ENCODE measurements at regions not wholly inside any gene's neighbourhood (a gene's known extent, or its start where the extent isn't known, plus 50 kb on each side); places are given as distances from the start of the nearest gene placed in this dataset.

DNA sequence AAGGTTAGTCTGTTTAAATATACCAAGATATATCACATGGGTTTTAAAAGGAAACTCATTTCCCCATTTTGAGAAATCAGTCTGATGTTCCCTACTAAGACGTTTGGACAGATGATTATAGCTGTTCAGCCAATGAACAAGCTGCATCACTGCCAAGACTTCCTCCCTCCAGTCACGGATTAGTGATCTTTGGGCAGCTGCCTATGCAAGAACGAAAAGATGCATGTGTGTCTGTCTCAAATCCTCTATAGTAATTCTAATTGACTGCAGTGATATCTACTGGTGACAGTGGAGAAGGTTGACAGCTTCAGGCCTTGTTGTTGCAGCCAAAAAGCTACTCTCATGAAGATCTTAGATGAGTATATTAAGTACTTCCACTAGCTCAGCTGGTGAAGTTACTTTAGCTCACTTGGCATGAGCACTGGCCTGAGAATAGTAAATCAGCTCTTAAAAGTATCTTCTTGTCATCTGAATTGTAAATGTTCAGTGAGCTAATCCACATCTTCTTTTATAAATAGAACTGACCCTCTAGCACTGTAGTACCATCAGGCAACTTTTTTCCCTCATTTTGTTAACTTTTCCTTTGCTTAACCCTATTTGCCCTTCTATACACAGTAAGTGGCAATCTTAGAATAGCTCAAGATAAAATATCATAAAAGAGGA, 134.5 kb upstream of the PCDH10 start:
- DNase-seq = peak in 5 of 51 donors; percentile 0 to 26 (median 4)

DNA sequence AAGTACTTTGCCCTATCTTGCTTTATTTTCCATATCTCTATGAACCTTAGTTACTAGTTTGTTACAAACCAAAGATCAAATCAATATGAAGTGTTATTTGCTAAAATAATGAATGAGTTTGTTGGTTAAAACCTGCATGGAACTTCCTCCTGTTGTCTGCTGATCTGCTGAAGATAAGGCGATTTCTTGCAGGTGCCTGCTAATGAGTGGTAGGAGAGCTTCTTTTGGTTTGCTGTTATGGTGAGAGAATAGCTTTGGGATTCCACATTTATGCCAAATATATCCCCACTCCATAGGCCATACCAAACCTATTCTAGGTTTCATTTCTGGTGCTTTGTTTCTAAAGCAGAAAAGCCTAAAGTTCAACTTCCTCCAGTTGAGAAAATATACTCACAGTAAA, 103.8 kb upstream of the PCDH10 start:
- no peak for DNase-seq

GRCh38 chr4:133046156-133046555, 102.9 kb upstream of the PCDH10 start:
- DNase-seq = peak in 1 of 51 donors; percentile 2

DNA sequence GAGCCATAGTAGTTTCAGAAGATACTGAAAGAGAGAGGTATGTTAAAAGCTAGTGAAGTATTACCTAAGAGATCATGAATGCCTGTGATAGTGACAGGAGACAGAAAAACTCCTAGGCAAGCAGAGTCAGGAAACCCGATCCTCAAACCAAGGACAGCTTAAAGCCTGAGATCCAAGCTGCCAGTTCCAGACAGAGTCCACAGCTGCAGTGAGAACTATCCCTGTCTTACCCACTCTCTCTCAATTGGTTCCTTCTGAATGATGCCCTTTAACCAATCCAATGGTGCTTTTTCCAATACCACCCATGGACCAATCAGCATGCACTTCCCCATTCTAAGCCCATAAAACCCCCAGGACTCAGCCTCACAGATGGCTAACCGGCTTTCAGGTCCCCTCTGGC, 90.4 kb upstream of the PCDH10 start:
- DNase-seq = no peak

DNA sequence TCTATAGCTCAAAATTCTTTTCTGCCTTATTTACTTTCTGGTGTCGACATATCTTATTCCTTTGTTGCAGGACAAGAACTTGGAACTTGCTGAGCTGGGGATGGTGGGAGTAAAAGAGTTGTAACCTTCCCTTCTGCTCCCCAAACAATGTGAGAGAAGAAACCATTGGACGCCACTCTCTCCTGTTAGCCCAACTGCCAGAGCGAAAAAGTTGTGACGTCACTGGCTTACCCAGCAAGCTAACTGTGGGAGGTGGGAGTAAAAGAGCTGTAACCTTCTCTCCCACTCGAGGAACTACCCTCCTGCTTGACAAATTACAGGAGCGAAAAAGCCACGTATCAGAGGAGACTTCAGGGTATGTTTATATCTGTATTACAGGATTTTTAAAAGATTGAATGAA, 90.0 kb upstream of the PCDH10 start:
- no peak for DNase-seq

DNA sequence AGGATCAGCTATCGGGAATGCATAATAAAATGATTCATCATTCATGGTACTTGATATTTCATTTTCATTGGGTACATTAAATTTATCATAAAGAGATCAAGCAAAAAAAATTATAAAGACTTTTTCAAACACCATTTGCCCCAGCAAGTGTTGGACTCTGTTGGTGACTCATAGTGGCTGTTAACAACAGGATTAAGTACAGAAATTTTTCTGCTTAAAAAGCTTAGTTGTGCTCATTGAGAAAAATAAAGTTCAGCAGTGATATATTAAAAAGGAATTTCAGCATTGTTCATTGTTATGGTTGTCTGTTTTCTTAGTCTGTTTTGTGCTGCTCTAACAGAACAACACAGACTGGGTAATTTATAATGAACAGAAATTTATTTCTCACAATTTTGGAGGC, 86.2 kb upstream of the PCDH10 start:
- DNase-seq = no peak

GRCh38 chr4:133068083-133068482, 81.0 kb upstream of the PCDH10 start:
- no peak for DNase-seq

- no peak for DNase-seq
Measured at GRCh38 chr4:133081246-133081645, 67.8 kb upstream of the PCDH10 start.

- no peak for DNase-seq
Measured at GRCh38 chr4:133084421-133084820, 64.7 kb upstream of the PCDH10 start.

DNA sequence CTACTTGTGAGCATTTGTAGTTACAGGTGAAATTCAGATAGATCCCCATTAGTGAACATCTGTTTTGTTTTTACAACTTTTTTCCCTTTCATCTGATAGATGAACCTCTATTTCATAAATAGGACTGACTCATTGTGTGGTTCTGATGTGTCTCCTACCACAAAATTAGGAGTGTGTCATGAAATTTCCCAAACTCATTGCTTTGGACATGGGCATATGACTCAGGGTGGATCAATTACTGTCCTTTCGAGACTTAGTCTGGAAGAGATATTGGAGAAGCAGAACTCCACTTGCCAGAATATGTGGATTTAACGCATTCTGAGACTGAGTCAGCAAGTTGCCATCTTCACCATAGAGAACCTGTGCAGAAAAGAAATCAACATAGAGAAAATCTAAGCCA, 53.5 kb upstream of the PCDH10 start:
- DNase-seq = no peak

GRCh38 chr4:133096972-133097371, 52.1 kb upstream of the PCDH10 start:
- no peak for DNase-seq

Measured in hypothalamus (tissue), 51 donors.